ENCODE measurements at regions not wholly inside any gene's neighbourhood (a gene's known extent, or its start where the extent isn't known, plus 50 kb on each side); places are given as distances from the start of the nearest gene placed in this dataset.
A peak's percentile ranks its signal among the peaks of the same experiment; 100 is the strongest.

GRCh38 chr6:137589067-137589848, 95.1 kb upstream of the OLIG3 start:
- no peak for DNase-seq
- H3K4me3 ChIP-seq, result no peak overlapping the region
- no peaks in the 10 kb centered on the region for H3K36me3 ChIP-seq
- TF ChIP-seq POLR2A (IDR thresholded peaks at IDR 0.05), result no peak
- peak in 6 of 12 donors; percentile 6 to 46 (median 13) for TF ChIP-seq CTCF (IDR thresholded peaks at IDR 0.05)
- H3K27me3 ChIP-seq, result peaks cover 0 to 13% (median 0%) of the 10 kb centered on the region in 9 donors
- intact Hi-C loops (cut with DNase I), result no loop called here
- H3K27ac ChIP-seq, result no peak overlapping the region
- no peaks in the 10 kb centered on the region for H3K4me1 ChIP-seq
- WGBS, 4 donors, result 49 to 62% (median 57%) methylated on average over 8 to 9 of the region's 9 CpGs
- peaks cover 0 to 17% (median 3%) of the 10 kb centered on the region in 12 donors for H3K9me3 ChIP-seq
- ATAC-seq, result peak in 1 of 4 donors; percentile 42

GRCh38 chr6:137590684-137591083, 96.5 kb upstream of the OLIG3 start:
- no peak for TF ChIP-seq POLR2A (IDR thresholded peaks at IDR 0.05)
- no peak for TF ChIP-seq CTCF (IDR thresholded peaks at IDR 0.05)
- Histone ChIP-seq H3K27ac (no peak overlapping the region), H3K4me3 (no peak overlapping the region), H3K4me1 (no peaks in the 10 kb centered on the region), H3K27me3 (peaks cover 0 to 5% (median 0%) of the 10 kb centered on the region in 9 donors), H3K36me3 (no peaks in the 10 kb centered on the region), H3K9me3 (peaks cover 0 to 20% (median 3%) of the 10 kb centered on the region in 12 donors)
- ATAC-seq, result no peak
- no peak for DNase-seq
- intact Hi-C loops (cut with DNase I), result no loop called here

GRCh38 chr6:137601471-137601870, 107.3 kb upstream of the OLIG3 start:
- no peak overlapping the region for H3K27ac ChIP-seq
- peaks cover 0 to 4% (median 0%) of the 10 kb centered on the region in 12 donors for H3K9me3 ChIP-seq
- no peak overlapping the region for H3K4me3 ChIP-seq
- TF ChIP-seq CTCF (IDR thresholded peaks at IDR 0.05), result no peak
- no peak for TF ChIP-seq POLR2A (IDR thresholded peaks at IDR 0.05)
- no peaks in the 10 kb centered on the region for H3K36me3 ChIP-seq
- ATAC-seq, result no peak
- no peak for DNase-seq
- H3K4me1 ChIP-seq, result no peaks in the 10 kb centered on the region
- intact Hi-C loops (cut with DNase I), result no loop called here
- H3K27me3 ChIP-seq, result peaks cover 0 to 39% (median 3%) of the 10 kb centered on the region in 9 donors
- WGBS, 4 donors, result 76 to 83% (median 80%) methylated on average over 4 of the region's 4 CpGs

- H3K4me3 ChIP-seq, result no peak overlapping the region
- no peak for DNase-seq
- intact Hi-C loops (cut with DNase I), result no loop called here
- 64 to 72% (median 67%) methylated on average over 9 of the region's 9 CpGs for WGBS, 4 donors
- TF ChIP-seq POLR2A (IDR thresholded peaks at IDR 0.05) (no peak), CTCF (IDR thresholded peaks at IDR 0.05) (no peak)
- H3K4me1 ChIP-seq, result no peaks in the 10 kb centered on the region
- H3K27ac ChIP-seq, result no peak overlapping the region
- H3K36me3 ChIP-seq, result no peaks in the 10 kb centered on the region
- H3K9me3 ChIP-seq, result no peaks in the 10 kb centered on the region
- ATAC-seq, result no peak
- H3K27me3 ChIP-seq, result peaks cover 0 to 39% (median 3%) of the 10 kb centered on the region in 9 donors
Measured at GRCh38 chr6:137602313-137603197, 108.4 kb upstream of the OLIG3 start.

Data from heart left ventricle (tissue), 16 donors.